Uterus (tissue), 3 donors: ENCODE measurements at regions not wholly inside any gene's neighbourhood (a gene's known extent, or its start where the extent isn't known, plus 50 kb on each side); places are given as distances from the start of the nearest gene placed in this dataset.

Source experiments
- DNase-seq, 2 donors: peaks; one replicate each; pipeline ENCODE4 v3.0.0-alpha.2; 2019 to 2020
- H3K27ac ChIP-seq, 2 donors: fragments of 200-600 bp; sonication (generic); 1 replicate in 1 of 2; 2 replicates in 1 of 2; pipeline ENCODE4 v1.5.1; 2016 to 2018
- H3K27me3 ChIP-seq, 2 donors: fragments of 200-600 bp; sonication (generic); one replicate each; pipeline ENCODE4 v1.5.1; 2018 to 2019; ENCODE audit warnings: control low read depth in 1 of 2
- H3K36me3 ChIP-seq, 2 donors: fragments of 200-600 bp; sonication (generic); one replicate each; pipeline ENCODE4 v1.5.1; 2019; ENCODE audit warnings: control low read depth in 1 of 2
- H3K4me1 ChIP-seq, 2 donors: fragments of 200-600 bp; sonication (generic); one replicate each; pipeline ENCODE4 v1.5.1; 2018 to 2019; ENCODE audit warnings: control low read depth in 1 of 2
- H3K4me3 ChIP-seq, 2 donors: fragments of 200-600 bp; sonication (generic); 1 replicate in 1 of 2; 2 replicates in 1 of 2; pipeline ENCODE4 v1.5.1; 2018 to 2019; ENCODE audit warnings: mild to moderate bottlenecking in 1 of 2
- H3K9me3 ChIP-seq, 2 donors: fragments of 200-600 bp; sonication (generic); one replicate each; pipeline ENCODE4 v1.5.1; 2019; ENCODE audit warnings: control low read depth in 1 of 2
- POLR2A ChIP-seq, 2 donors: fragments of 450-650 bp; IDR thresholded peaks; one replicate each; pipeline ENCODE4 v1.6.1; 2016; ENCODE audit warnings: antibody characterized with exemption in 2 of 2, mild to moderate bottlenecking in 1 of 2, moderate library complexity in 1 of 2
- intact Hi-C: fragments of 100-400 bp; cut with DNase I; formaldehyde crosslinking; loops from one replicate; pipeline ENCODE4 v1.15.1; 2023; ENCODE audit warnings: low total_unique reads
- TF ChIP-seq, protein P1 (sequence below), 4 experiments: fragments of 200-600 bp in 2 of 4; fragments of 450-650 bp in 2 of 4; sonication (generic) in 2 of 4; IDR thresholded peaks; one replicate each; pipeline ENCODE4 v1.5.1; 2016 to 2019; ENCODE audit warnings: antibody characterized with exemption in 4 of 4, mild to moderate bottlenecking in 2 of 4, moderate library complexity in 1 of 4
- donor health status: DM: yes; HTN: yes; CAD: no.

DNA sequence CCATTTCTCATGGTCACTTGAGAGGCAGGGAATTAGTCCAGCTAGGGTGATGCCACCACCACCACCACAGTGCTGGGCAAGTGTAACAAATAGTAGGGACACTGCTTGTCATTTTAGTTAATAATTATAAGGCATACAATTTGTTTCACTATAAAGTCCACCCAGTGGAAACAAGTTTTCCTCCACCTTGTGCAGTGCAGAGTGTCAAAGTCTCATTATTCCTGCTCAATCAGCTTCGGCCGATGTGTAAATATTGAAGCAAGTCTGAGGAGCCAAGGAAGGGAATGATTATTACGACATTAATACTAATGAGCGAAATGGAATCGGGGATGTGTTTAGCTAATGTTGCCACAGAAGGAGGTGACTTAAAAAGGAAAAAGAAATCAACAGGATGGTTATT, 340.4 kb downstream of the NKX6-1 start:
- H3K4me1 ChIP-seq, result no peaks in the 10 kb centered on the region
- intact Hi-C loops, result no loop called here
- H3K9me3 ChIP-seq, result no peaks in the 10 kb centered on the region
- TF ChIP-seq, protein P1, sequence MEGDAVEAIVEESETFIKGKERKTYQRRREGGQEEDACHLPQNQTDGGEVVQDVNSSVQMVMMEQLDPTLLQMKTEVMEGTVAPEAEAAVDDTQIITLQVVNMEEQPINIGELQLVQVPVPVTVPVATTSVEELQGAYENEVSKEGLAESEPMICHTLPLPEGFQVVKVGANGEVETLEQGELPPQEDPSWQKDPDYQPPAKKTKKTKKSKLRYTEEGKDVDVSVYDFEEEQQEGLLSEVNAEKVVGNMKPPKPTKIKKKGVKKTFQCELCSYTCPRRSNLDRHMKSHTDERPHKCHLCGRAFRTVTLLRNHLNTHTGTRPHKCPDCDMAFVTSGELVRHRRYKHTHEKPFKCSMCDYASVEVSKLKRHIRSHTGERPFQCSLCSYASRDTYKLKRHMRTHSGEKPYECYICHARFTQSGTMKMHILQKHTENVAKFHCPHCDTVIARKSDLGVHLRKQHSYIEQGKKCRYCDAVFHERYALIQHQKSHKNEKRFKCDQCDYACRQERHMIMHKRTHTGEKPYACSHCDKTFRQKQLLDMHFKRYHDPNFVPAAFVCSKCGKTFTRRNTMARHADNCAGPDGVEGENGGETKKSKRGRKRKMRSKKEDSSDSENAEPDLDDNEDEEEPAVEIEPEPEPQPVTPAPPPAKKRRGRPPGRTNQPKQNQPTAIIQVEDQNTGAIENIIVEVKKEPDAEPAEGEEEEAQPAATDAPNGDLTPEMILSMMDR (IDR thresholded peaks at IDR 0.05), result no peak
- no peak for TF ChIP-seq POLR2A (IDR thresholded peaks at IDR 0.05)
- no peak overlapping the region for H3K4me3 ChIP-seq
- DNase-seq, result no peak
- H3K27me3 ChIP-seq, result peaks cover 0 to 3% of the 10 kb centered on the region in 2 donors
- H3K27ac ChIP-seq, result no peak overlapping the region
- no peaks in the 10 kb centered on the region for H3K36me3 ChIP-seq

DNA sequence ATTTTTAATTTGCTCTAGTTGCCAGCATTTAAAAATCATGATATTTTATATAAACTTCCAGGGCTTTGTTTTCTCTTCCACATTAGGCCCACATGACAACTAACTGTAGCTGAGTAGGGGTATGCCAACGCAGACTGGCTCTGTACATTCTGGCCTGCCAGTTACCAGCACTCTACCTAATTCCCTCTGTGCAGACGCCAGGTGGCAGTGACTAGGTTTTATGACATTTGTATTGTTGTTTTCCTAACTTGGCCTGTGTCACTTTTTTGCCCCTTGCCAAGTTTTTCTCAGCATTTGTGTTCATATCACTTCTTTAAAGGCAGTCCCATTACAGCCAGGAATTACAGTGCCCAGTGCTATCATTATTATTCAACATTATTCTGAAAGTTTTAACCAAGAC, 347.5 kb downstream of the NKX6-1 start:
- no peak for TF ChIP-seq POLR2A (IDR thresholded peaks at IDR 0.05)
- TF ChIP-seq, protein P1 (IDR thresholded peaks at IDR 0.05), result no peak
- Histone ChIP-seq H3K27me3 (no peaks in the 10 kb centered on the region), H3K27ac (no peak overlapping the region), H3K9me3 (no peaks in the 10 kb centered on the region), H3K36me3 (no peaks in the 10 kb centered on the region), H3K4me1 (no peaks in the 10 kb centered on the region), H3K4me3 (no peak overlapping the region)
- intact Hi-C loops, result no loop called here
- DNase-seq, result no peak

DNA sequence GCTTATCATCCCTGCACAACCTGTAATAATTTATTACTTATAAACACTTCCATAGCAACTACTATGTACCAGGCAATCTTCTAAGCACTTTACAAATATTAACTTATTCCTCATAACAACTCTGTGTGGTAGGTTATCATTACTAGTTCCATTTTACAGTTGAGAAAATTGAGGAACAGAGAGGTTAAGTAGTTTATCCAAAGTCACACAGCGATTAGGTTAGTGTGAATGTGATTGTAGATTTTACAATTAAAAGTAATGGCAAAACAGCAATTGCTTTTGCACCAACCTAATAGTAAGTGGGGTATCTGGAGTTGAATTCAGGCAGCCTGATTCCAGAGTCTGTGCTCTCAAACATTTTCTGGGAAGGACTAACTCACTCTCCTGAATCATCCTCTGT, 348.9 kb downstream of the NKX6-1 start:
- intact Hi-C loops, result no loop called here
- no peak for TF ChIP-seq POLR2A (IDR thresholded peaks at IDR 0.05)
- TF ChIP-seq, protein P1 (IDR thresholded peaks at IDR 0.05), result no peak
- Histone ChIP-seq H3K9me3 (no peaks in the 10 kb centered on the region), H3K27me3 (no peaks in the 10 kb centered on the region), H3K4me1 (no peaks in the 10 kb centered on the region), H3K36me3 (no peaks in the 10 kb centered on the region), H3K27ac (no peak overlapping the region), H3K4me3 (no peak overlapping the region)
- no peak for DNase-seq

DNA sequence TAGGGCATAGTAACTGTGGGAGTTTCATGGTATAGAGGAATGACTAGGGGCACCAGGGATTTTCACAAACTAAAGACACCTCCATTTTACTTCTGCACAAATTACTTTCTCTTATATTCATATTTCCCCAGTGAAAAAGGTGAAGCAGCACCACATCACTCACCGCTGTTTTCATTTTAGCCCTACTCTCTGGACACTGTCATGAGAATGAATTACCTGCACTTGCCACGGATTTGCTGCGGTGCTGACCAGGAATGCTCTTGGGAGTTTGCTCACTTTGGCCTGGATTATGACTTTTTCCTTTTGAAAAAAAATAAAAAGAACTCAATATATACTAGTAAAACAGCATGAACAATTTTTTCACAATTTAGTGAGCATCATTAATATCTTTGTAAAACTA, 351.3 kb downstream of the NKX6-1 start:
- no peak for TF ChIP-seq POLR2A (IDR thresholded peaks at IDR 0.05)
- TF ChIP-seq, protein P1 (IDR thresholded peaks at IDR 0.05), result no peak
- DNase-seq, result no peak
- intact Hi-C loops, result no loop called here

DNA sequence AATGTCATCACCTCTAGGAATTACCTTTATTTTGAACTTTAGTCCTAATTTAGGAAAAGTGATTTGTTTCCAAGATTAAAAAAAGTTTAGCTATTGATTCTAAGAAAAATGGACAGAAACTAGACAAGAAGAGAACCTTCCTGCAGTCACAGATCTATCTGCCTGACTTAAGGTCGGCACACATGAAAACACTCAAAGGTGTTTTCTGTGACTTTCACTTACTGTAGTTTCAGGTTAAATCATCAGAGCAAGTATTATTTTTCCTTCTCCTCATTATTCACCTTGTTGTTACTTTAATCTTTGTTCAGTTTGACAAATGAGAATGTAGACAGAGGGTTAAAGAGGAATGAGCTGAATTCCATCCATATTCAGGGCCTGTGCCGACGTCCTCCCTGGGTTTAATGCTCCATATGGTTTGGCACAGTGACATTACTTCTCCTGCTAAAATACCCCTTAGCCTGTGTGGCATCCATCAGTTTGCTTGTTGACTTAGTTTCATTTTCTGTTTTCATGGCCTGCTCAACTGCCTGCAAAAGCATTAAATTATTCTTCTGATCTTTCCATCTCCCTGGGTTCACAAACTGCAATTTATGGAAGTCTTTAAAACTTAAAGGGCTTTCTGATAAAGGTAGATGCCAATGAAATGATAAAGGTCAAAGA, 352.7 kb downstream of the NKX6-1 start:
- Histone ChIP-seq H3K9me3 (no peaks in the 10 kb centered on the region), H3K4me1 (no peaks in the 10 kb centered on the region), H3K4me3 (no peak overlapping the region), H3K27me3 (no peaks in the 10 kb centered on the region), H3K36me3 (no peaks in the 10 kb centered on the region), H3K27ac (no peak overlapping the region)
- no peak for DNase-seq
- no peak for TF ChIP-seq POLR2A (IDR thresholded peaks at IDR 0.05)
- TF ChIP-seq, protein P1 (IDR thresholded peaks at IDR 0.05), result no peak
- intact Hi-C loops, result no loop called here

More for the DNA sequence above, 351.3 kb downstream of the NKX6-1 start:
- H3K4me3 ChIP-seq, result no peak overlapping the region
- no peaks in the 10 kb centered on the region for H3K4me1 ChIP-seq
- H3K27ac ChIP-seq, result no peak overlapping the region
- no peaks in the 10 kb centered on the region for H3K9me3 ChIP-seq
- H3K27me3 ChIP-seq, result no peaks in the 10 kb centered on the region
- no peaks in the 10 kb centered on the region for H3K36me3 ChIP-seq
